GM12873 (cell line): ENCODE measurements at regions not wholly inside any gene's neighbourhood (a gene's known extent, or its start where the extent isn't known, plus 50 kb on each side); places are given as distances from the start of the nearest gene placed in this dataset.

Experiments used
- CTCF ChIP-seq: IDR thresholded peaks from 2 replicates; pipeline ENCODE4 v1.5.1; 2012; ENCODE audit warnings: low read depth, mild to moderate bottlenecking, moderate library complexity, low read length, control low read depth; ENCODE audit not compliant: insufficient read depth; ENCODE audit errors: missing control alignments

GRCh38 chr10:130495116-130495862 lies 359.1 kb downstream of the GLRX3 start:
- TF ChIP-seq CTCF, result no peak

GRCh38 chr10:130495891-130496636 lies 359.9 kb downstream of the GLRX3 start:
- no peak for TF ChIP-seq CTCF

GRCh38 chr10:130497056-130498010 lies 361.1 kb downstream of the GLRX3 start:
- TF ChIP-seq CTCF, result no peak

GRCh38 chr10:130498042-130498441 lies 361.9 kb downstream of the GLRX3 start:
- TF ChIP-seq CTCF, result no peak

- TF ChIP-seq CTCF, result no peak
Observed at GRCh38 chr10:130498934-130499333, 362.7 kb downstream of the GLRX3 start.

GRCh38 chr10:130499541-130499940 lies 363.4 kb downstream of the GLRX3 start:
- TF ChIP-seq CTCF, result no peak
